Motor neuron (in vitro differentiated cells): ENCODE measurements at regions not wholly inside any gene's neighbourhood (a gene's known extent, or its start where the extent isn't known, plus 50 kb on each side); places are given as distances from the start of the nearest gene placed in this dataset.
A peak's percentile ranks its signal among the peaks of the same experiment; 100 is the strongest.

Source experiments
- ATAC-seq, 8 experiments: fragments of 200-7000 bp; cut with Tn5 transposase; replicated peaks in 6 of 8; 2 replicates each; pipeline ENCODE4 v1.8.0; 2021; ENCODE audit warnings: mild to moderate bottlenecking in 8 of 8, moderate library complexity in 8 of 8
- H3K27ac ChIP-seq, 2 donors: fragments of 250-450 bp; sonication (Bioruptor Pico); 2 replicates each; pipeline ENCODE4 v1.9.0; 2021; ENCODE audit warnings: antibody characterized with exemption in 2 of 2, mild to moderate bottlenecking in 2 of 2, moderate library complexity in 1 of 2
- H3K4me1 ChIP-seq, 2 donors: fragments of 250-450 bp; sonication (Bioruptor Pico); replicated peaks in 1 of 2; 2 replicates each; pipeline ENCODE4 v1.6.1; 2021; ENCODE audit warnings: antibody characterized with exemption in 2 of 2, mild to moderate bottlenecking in 2 of 2, moderate library complexity in 1 of 2
- H3K4me3 ChIP-seq, 5 donors: fragments of 250-450 bp; sonication (Bioruptor Pico); 2 replicates each; pipeline ENCODE4 v1.9.0; 2021; ENCODE audit warnings: antibody characterized with exemption in 5 of 5, mild to moderate bottlenecking in 5 of 5, moderate library complexity in 4 of 5
- WGBS, 10 experiments: fragments of 450-650 bp; shearing (Covaris generic); methylation state at CpG; one replicate each; pipeline ENCODE4 v1.0.0; 2022; 5-methylcytosine and 5-hydroxymethylcytosine counted together
- in situ Hi-C, 9 experiments: fragments of 400-800 bp; cut with MboI; loops; one replicate each; pipeline ENCODE4 v1.15.0; 2021; ENCODE audit warnings: low sequenced_read_pairs in 9 of 9, low pct_unique_long_range_greater_than_20kb in 2 of 9; ENCODE audit not compliant: unreplicated experiment in 9 of 9

- Histone ChIP-seq H3K4me3 (no peak overlapping the region), H3K27ac (no peak overlapping the region), H3K4me1 (no peaks in the 10 kb centered on the region)
- in situ Hi-C loops, result no loop called here
- 100% methylated on average over 1 to 3 of the region's 4 CpGs; no CpG with 5 or more reads in 7 of the 10 experiments for WGBS, 10 experiments
- ATAC-seq, result no peak
These were observed 269.9 kb upstream of the MGAT4C start for GRCh38 chr12:86526060-86526595.

GRCh38 chr12:86523844-86524243 is 267.7 kb upstream of the MGAT4C start:
- H3K4me1 ChIP-seq, result no peaks in the 10 kb centered on the region

GRCh38 chr12:86521870-86522269 is 265.7 kb upstream of the MGAT4C start:
- in situ Hi-C loops, result no loop called here
- WGBS, 10 experiments, result 0 to 100% (median 60%) methylated on average over 1 of the region's 1 CpG; no CpG with 5 or more reads in 1 of the 10 experiments
- Histone ChIP-seq H3K4me1 (no peaks in the 10 kb centered on the region), H3K4me3 (no peak overlapping the region), H3K27ac (no peak overlapping the region)
- no peak for ATAC-seq

More at GRCh38 chr12:86523844-86524243, 267.7 kb upstream of the MGAT4C start:
- Histone ChIP-seq H3K27ac (no peak overlapping the region), H3K4me3 (no peak overlapping the region)
- ATAC-seq, result no peak
- 0 to 100% (median 100%) methylated on average over 1 to 3 of the region's 3 CpGs; no CpG with 5 or more reads in 3 of the 10 experiments for WGBS, 10 experiments
- in situ Hi-C loops, result no loop called here

- Histone ChIP-seq H3K4me3 (no peak overlapping the region), H3K4me1 (no peaks in the 10 kb centered on the region), H3K27ac (no peak overlapping the region)
- ATAC-seq, result no peak
- in situ Hi-C loops, result no loop called here
- WGBS, 10 experiments, result 0 to 100% (median 50%) methylated on average over 1 to 2 of the region's 2 CpGs; no CpG with 5 or more reads in 1 of the 10 experiments
These were observed 257.0 kb upstream of the MGAT4C start for GRCh38 chr12:86513226-86513625.

GRCh38 chr12:86496595-86496994 is 240.4 kb upstream of the MGAT4C start:
- no peaks in the 10 kb centered on the region for H3K4me1 ChIP-seq
- WGBS, 10 experiments, result 0 to 71% (median 17%) methylated on average over 1 of the region's 1 CpG; no CpG with 5 or more reads in 3 of the 10 experiments
- in situ Hi-C loops, result no loop called here
- no peak overlapping the region for H3K4me3 ChIP-seq
- H3K27ac ChIP-seq, result no peak overlapping the region
- no peak for ATAC-seq

- ATAC-seq, result no peak
- in situ Hi-C loops, result no loop called here
- 80 to 90% (median 85%) methylated on average over 1 to 2 of the region's 4 CpGs; no CpG with 5 or more reads in 7 of the 10 experiments for WGBS, 10 experiments
- Histone ChIP-seq H3K4me3 (no peak overlapping the region), H3K4me1 (no peaks in the 10 kb centered on the region), H3K27ac (no peak overlapping the region)
These were observed 228.3 kb upstream of the MGAT4C start for GRCh38 chr12:86484473-86484872.

GRCh38 chr12:86473231-86473630 is 217.0 kb upstream of the MGAT4C start:
- no peak for ATAC-seq
- H3K4me1 ChIP-seq, result no peaks in the 10 kb centered on the region
- in situ Hi-C loops, result no loop called here
- no peak overlapping the region for H3K4me3 ChIP-seq
- H3K27ac ChIP-seq, result no peak overlapping the region
- WGBS, 10 experiments, result 0 to 100% (median 60%) methylated on average over 1 to 2 of the region's 2 CpGs; no CpG with 5 or more reads in 1 of the 10 experiments

GRCh38 chr12:86456776-86457175 is 200.6 kb upstream of the MGAT4C start:
- Histone ChIP-seq H3K27ac (no peak overlapping the region), H3K4me3 (no peak overlapping the region), H3K4me1 (no peaks in the 10 kb centered on the region)
- 0 to 90% (median 62%) methylated on average over 1 to 2 of the region's 2 CpGs; no CpG with 5 or more reads in 2 of the 10 experiments for WGBS, 10 experiments
- ATAC-seq, result no peak
- in situ Hi-C loops, result no loop called here

- in situ Hi-C loops, result no loop called here
- WGBS, 10 experiments, result 31 to 100% (median 76%) methylated on average over 2 to 3 of the region's 3 CpGs
- Histone ChIP-seq H3K27ac (no peak overlapping the region), H3K4me1 (no peaks in the 10 kb centered on the region), H3K4me3 (no peak overlapping the region)
- no peak for ATAC-seq
These were observed 200.1 kb upstream of the MGAT4C start for GRCh38 chr12:86456241-86456640.

- Histone ChIP-seq H3K27ac (no peak overlapping the region), H3K4me1 (no peaks in the 10 kb centered on the region), H3K4me3 (no peak overlapping the region)
- 0 to 100% (median 86%) methylated on average over 1 to 5 of the region's 5 CpGs for WGBS, 10 experiments
- ATAC-seq, result peak in 2 of 8 experiments; percentile 53 to 79
- in situ Hi-C loops, result no loop called here
These were observed 189.2 kb upstream of the MGAT4C start for GRCh38 chr12:86445356-86445755.

- Histone ChIP-seq H3K4me3 (no peak overlapping the region), H3K4me1 (no peaks in the 10 kb centered on the region), H3K27ac (no peak overlapping the region)
- in situ Hi-C loops, result no loop called here
- WGBS, 10 experiments, result 0 to 89% (median 17%) methylated on average over 1 of the region's 1 CpG; no CpG with 5 or more reads in 5 of the 10 experiments
- peak in 5 of 8 experiments; percentile 22 to 89 (median 39) for ATAC-seq
These were observed 178.9 kb upstream of the MGAT4C start for GRCh38 chr12:86435053-86435452.

- in situ Hi-C loops, result no loop called here
- H3K4me1 ChIP-seq, result no peaks in the 10 kb centered on the region
- no peak for ATAC-seq
- no peak overlapping the region for H3K4me3 ChIP-seq
- no peak overlapping the region for H3K27ac ChIP-seq
- 0 to 93% (median 72%) methylated on average over 1 of the region's 1 CpG for WGBS, 10 experiments
These were observed 173.6 kb upstream of the MGAT4C start for GRCh38 chr12:86429824-86430223.

GRCh38 chr12:86421333-86421732 is 165.1 kb upstream of the MGAT4C start:
- WGBS, 10 experiments, result 51 to 100% (median 92%) methylated on average over 3 to 8 of the region's 8 CpGs; no CpG with 5 or more reads in 1 of the 10 experiments
- ATAC-seq, result no peak
- no peak overlapping the region for H3K27ac ChIP-seq
- H3K4me3 ChIP-seq, result no peak overlapping the region
- in situ Hi-C loops, result no loop called here
- no peaks in the 10 kb centered on the region for H3K4me1 ChIP-seq

- Histone ChIP-seq H3K27ac (no peak overlapping the region), H3K4me3 (no peak overlapping the region), H3K4me1 (no peaks in the 10 kb centered on the region)
- in situ Hi-C loops, result no loop called here
- ATAC-seq, result no peak
- 13 to 100% (median 75%) methylated on average over 1 to 3 of the region's 3 CpGs for whole genome bisulfite sequencing, 10 experiments
These were observed 158.0 kb upstream of the MGAT4C start for GRCh38 chr12:86414201-86414600.
